ENCODE measurements at regions not wholly inside any gene's neighbourhood (a gene's known extent, or its start where the extent isn't known, plus 50 kb on each side); places are given as distances from the start of the nearest gene placed in this dataset.

GRCh38 chr1:244211559-244211944 lies 160.5 kb downstream of the ZBTB18 start:
- no peak for DNase-seq (ENCODE audit: low read depth, low spot score)
- Histone ChIP-seq H3K4me3 (ENCODE audit: low read depth in 2 of 2, low read length in 2 of 2) (no peak overlapping the region), H3K27ac (ENCODE audit: low read length) (no peak overlapping the region), H3K9me3 (ENCODE audit: control insufficient read depth, insufficient read depth, low read depth, low read length) (no peaks in the 10 kb centered on the region), H3K36me3 (ENCODE audit: control insufficient read depth, insufficient read depth, low read length) (no peaks in the 10 kb centered on the region), H3K27me3 (ENCODE audit: control insufficient read depth, insufficient read depth, low read length) (no peaks in the 10 kb centered on the region), H3K4me1 (ENCODE audit: control insufficient read depth, insufficient read depth, low read length) (no peaks in the 10 kb centered on the region)
- ATAC-seq = no peak
- no peak for TF ChIP-seq REST (IDR thresholded peaks at IDR 0.05; ENCODE audit: insufficient read depth in 1 of 2, low read depth in 2 of 2, low read length in 1 of 2)
- TF ChIP-seq POLR2AphosphoS5 (IDR thresholded peaks at IDR 0.05; ENCODE audit: low read depth, low read length) = no peak
- no peak for TF ChIP-seq TCF7L2 (IDR thresholded peaks at IDR 0.05; ENCODE audit: low read depth, low read length)
- TF ChIP-seq, protein P1, sequence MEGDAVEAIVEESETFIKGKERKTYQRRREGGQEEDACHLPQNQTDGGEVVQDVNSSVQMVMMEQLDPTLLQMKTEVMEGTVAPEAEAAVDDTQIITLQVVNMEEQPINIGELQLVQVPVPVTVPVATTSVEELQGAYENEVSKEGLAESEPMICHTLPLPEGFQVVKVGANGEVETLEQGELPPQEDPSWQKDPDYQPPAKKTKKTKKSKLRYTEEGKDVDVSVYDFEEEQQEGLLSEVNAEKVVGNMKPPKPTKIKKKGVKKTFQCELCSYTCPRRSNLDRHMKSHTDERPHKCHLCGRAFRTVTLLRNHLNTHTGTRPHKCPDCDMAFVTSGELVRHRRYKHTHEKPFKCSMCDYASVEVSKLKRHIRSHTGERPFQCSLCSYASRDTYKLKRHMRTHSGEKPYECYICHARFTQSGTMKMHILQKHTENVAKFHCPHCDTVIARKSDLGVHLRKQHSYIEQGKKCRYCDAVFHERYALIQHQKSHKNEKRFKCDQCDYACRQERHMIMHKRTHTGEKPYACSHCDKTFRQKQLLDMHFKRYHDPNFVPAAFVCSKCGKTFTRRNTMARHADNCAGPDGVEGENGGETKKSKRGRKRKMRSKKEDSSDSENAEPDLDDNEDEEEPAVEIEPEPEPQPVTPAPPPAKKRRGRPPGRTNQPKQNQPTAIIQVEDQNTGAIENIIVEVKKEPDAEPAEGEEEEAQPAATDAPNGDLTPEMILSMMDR (IDR thresholded peaks at IDR 0.05) = no peak
- TF ChIP-seq SIN3A (IDR thresholded peaks at IDR 0.05; ENCODE audit: borderline replicate concordance, insufficient read depth, low read depth, low read length) = no peak
- CTCF ChIA-PET = no interaction called here
- POLR2A ChIA-PET = no interaction called here
- intact Hi-C loops (cut with micrococcal nuclease; ENCODE audit: unreplicated experiment) (no loop called here), in situ Hi-C loops (cut with HindIII; ENCODE audit: low pct_unique_long_range_greater_than_20kb, low sequenced_read_pairs) (no loop called here)
- BruUV-seq (replicated peaks) = no TSS peak

- no peak overlapping the region for H3K27ac ChIP-seq (ENCODE audit: low read length)
- BruUV-seq (replicated peaks) = no TSS peak
- no peak for TF ChIP-seq SIN3A (IDR thresholded peaks at IDR 0.05; ENCODE audit: borderline replicate concordance, insufficient read depth, low read depth, low read length)
- no peak for TF ChIP-seq TCF7L2 (IDR thresholded peaks at IDR 0.05; ENCODE audit: low read depth, low read length)
- TF ChIP-seq, protein P1 (IDR thresholded peaks at IDR 0.05) = no peak
- no peak for TF ChIP-seq REST (IDR thresholded peaks at IDR 0.05; ENCODE audit: insufficient read depth in 1 of 2, low read depth in 2 of 2, low read length in 1 of 2)
- no peak for TF ChIP-seq POLR2AphosphoS5 (IDR thresholded peaks at IDR 0.05; ENCODE audit: low read depth, low read length)
- no peaks in the 10 kb centered on the region for H3K27me3 ChIP-seq (ENCODE audit: control insufficient read depth, insufficient read depth, low read length)
- DNase-seq (ENCODE audit: low read depth, low spot score) (no peak), ATAC-seq (no peak)
- in situ Hi-C loops (cut with HindIII; ENCODE audit: low pct_unique_long_range_greater_than_20kb, low sequenced_read_pairs) (no loop called here), intact Hi-C loops (cut with micrococcal nuclease; ENCODE audit: unreplicated experiment) (no loop called here)
- H3K4me1 ChIP-seq (ENCODE audit: control insufficient read depth, insufficient read depth, low read length) = no peaks in the 10 kb centered on the region
- H3K9me3 ChIP-seq (ENCODE audit: control insufficient read depth, insufficient read depth, low read depth, low read length) = no peaks in the 10 kb centered on the region
- no peak overlapping the region for H3K4me3 ChIP-seq (ENCODE audit: low read depth in 2 of 2, low read length in 2 of 2)
- ChIA-PET POLR2A (no interaction called here), CTCF (no interaction called here)
- no peaks in the 10 kb centered on the region for H3K36me3 ChIP-seq (ENCODE audit: control insufficient read depth, insufficient read depth, low read length)
Observed at GRCh38 chr1:244212219-244212618, 161.1 kb downstream of the ZBTB18 start.

Measured in Panc1 (cell line).